ENCODE measurements at regions not wholly inside any gene's neighbourhood (a gene's known extent, or its start where the extent isn't known, plus 50 kb on each side); places are given as distances from the start of the nearest gene placed in this dataset.

DNA sequence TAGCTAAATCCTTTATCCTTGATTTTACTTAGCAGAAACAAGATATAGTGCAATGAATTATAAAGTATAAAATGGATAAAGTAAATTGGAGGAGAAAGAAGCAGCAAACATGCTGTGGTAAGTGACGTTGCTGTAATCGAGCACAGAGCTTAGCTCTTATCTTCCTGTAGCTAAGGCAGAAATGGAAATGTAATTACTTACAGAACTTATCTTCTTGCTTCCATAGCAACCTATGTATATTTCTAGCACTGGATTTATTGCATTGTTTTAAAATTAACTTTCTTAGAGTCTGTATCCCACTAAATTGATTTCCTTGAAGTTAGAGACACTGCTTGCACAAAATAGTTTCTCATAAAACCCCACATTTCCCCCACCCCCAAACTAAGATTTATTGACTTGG lies 130.6 kb upstream of the MC4R start:
- TF ChIP-seq, protein P1, sequence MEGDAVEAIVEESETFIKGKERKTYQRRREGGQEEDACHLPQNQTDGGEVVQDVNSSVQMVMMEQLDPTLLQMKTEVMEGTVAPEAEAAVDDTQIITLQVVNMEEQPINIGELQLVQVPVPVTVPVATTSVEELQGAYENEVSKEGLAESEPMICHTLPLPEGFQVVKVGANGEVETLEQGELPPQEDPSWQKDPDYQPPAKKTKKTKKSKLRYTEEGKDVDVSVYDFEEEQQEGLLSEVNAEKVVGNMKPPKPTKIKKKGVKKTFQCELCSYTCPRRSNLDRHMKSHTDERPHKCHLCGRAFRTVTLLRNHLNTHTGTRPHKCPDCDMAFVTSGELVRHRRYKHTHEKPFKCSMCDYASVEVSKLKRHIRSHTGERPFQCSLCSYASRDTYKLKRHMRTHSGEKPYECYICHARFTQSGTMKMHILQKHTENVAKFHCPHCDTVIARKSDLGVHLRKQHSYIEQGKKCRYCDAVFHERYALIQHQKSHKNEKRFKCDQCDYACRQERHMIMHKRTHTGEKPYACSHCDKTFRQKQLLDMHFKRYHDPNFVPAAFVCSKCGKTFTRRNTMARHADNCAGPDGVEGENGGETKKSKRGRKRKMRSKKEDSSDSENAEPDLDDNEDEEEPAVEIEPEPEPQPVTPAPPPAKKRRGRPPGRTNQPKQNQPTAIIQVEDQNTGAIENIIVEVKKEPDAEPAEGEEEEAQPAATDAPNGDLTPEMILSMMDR (IDR thresholded peaks at IDR 0.05) = no peak
- TF ChIP-seq POLR2A (IDR thresholded peaks at IDR 0.05) = no peak
